ENCODE measurements at regions not wholly inside any gene's neighbourhood (a gene's known extent, or its start where the extent isn't known, plus 50 kb on each side); places are given as distances from the start of the nearest gene placed in this dataset.

GRCh38 chr1:181187337-181188126 lies 99.0 kb downstream of the IER5 start:
- no peak for TF ChIP-seq CTCF (IDR thresholded peaks at IDR 0.05; ENCODE audit: poor library complexity, severe bottlenecking)
- H3K27me3 ChIP-seq (ENCODE audit: insufficient read depth, poor library complexity, severe bottlenecking), result no peaks in the 10 kb centered on the region
- H3K27ac ChIP-seq (ENCODE audit: poor library complexity, severe bottlenecking), result no peak overlapping the region
- ATAC-seq (ENCODE audit: low read depth) (no peak), DNase-seq (ENCODE audit: low spot score) (no peak)
- H3K36me3 ChIP-seq (ENCODE audit: low read depth), result no peaks in the 10 kb centered on the region
- H3K4me3 ChIP-seq (ENCODE audit: severe bottlenecking), result no peak overlapping the region
- no peaks in the 10 kb centered on the region for H3K4me1 ChIP-seq (ENCODE audit: insufficient read depth, poor library complexity, severe bottlenecking)
- H3K9me3 ChIP-seq (ENCODE audit: severe bottlenecking), result no peaks in the 10 kb centered on the region

- Histone ChIP-seq H3K9me3 (ENCODE audit: severe bottlenecking) (no peaks in the 10 kb centered on the region), H3K4me3 (ENCODE audit: severe bottlenecking) (no peak overlapping the region), H3K27me3 (ENCODE audit: insufficient read depth, poor library complexity, severe bottlenecking) (no peaks in the 10 kb centered on the region), H3K36me3 (ENCODE audit: low read depth) (no peaks in the 10 kb centered on the region), H3K4me1 (ENCODE audit: insufficient read depth, poor library complexity, severe bottlenecking) (no peaks in the 10 kb centered on the region), H3K27ac (ENCODE audit: poor library complexity, severe bottlenecking) (no peak overlapping the region)
- ATAC-seq (ENCODE audit: low read depth) (no peak), DNase-seq (ENCODE audit: low spot score) (no peak)
- TF ChIP-seq CTCF (IDR thresholded peaks at IDR 0.05; ENCODE audit: poor library complexity, severe bottlenecking), result no peak
These were observed 100.7 kb downstream of the IER5 start for GRCh38 chr1:181189245-181189644.

GRCh38 chr1:181189691-181190363 lies 101.3 kb downstream of the IER5 start:
- H3K9me3 ChIP-seq (ENCODE audit: severe bottlenecking), result no peaks in the 10 kb centered on the region
- no peaks in the 10 kb centered on the region for H3K27me3 ChIP-seq (ENCODE audit: insufficient read depth, poor library complexity, severe bottlenecking)
- H3K4me3 ChIP-seq (ENCODE audit: severe bottlenecking), result no peak overlapping the region
- no peaks in the 10 kb centered on the region for H3K4me1 ChIP-seq (ENCODE audit: insufficient read depth, poor library complexity, severe bottlenecking)
- no peak overlapping the region for H3K27ac ChIP-seq (ENCODE audit: poor library complexity, severe bottlenecking)
- DNase-seq (ENCODE audit: low spot score), result no peak
- TF ChIP-seq CTCF (IDR thresholded peaks at IDR 0.05; ENCODE audit: poor library complexity, severe bottlenecking), result peak; percentile 97
- H3K36me3 ChIP-seq (ENCODE audit: low read depth), result no peaks in the 10 kb centered on the region
- peak; percentile 83 for ATAC-seq (ENCODE audit: low read depth)

GRCh38 chr1:181190364-181191035 lies 102.0 kb downstream of the IER5 start:
- Histone ChIP-seq H3K36me3 (ENCODE audit: low read depth) (no peaks in the 10 kb centered on the region), H3K4me3 (ENCODE audit: severe bottlenecking) (no peak overlapping the region), H3K4me1 (ENCODE audit: insufficient read depth, poor library complexity, severe bottlenecking) (no peaks in the 10 kb centered on the region), H3K9me3 (ENCODE audit: severe bottlenecking) (no peaks in the 10 kb centered on the region), H3K27ac (ENCODE audit: poor library complexity, severe bottlenecking) (no peak overlapping the region), H3K27me3 (ENCODE audit: insufficient read depth, poor library complexity, severe bottlenecking) (no peaks in the 10 kb centered on the region)
- no peak for TF ChIP-seq CTCF (IDR thresholded peaks at IDR 0.05; ENCODE audit: poor library complexity, severe bottlenecking)
- ATAC-seq (ENCODE audit: low read depth) (peak; percentile 23; the same call in 2 of the 3 replicates), DNase-seq (ENCODE audit: low spot score) (no peak)
